CD14-positive monocyte (primary cell): ENCODE measurements at regions not wholly inside any gene's neighbourhood (a gene's known extent, or its start where the extent isn't known, plus 50 kb on each side); places are given as distances from the start of the nearest gene placed in this dataset.

Experiments
- DNase-seq, 3 donors: peaks; one replicate each; pipeline ENCODE4 v3.0.0-alpha.2; 2011 to 2022
- H2AFZ ChIP-seq: 2 replicates; pipeline ENCODE4 v1.6.0; 2012; ENCODE audit warnings: mild to moderate bottlenecking, low read depth, low read length, inconsistent platforms; ENCODE audit not compliant: insufficient read depth, poor library complexity, severe bottlenecking
- H3K27ac ChIP-seq, 2 donors: 1 replicate in 1 of 2; 2 replicates in 1 of 2; pipeline ENCODE4 v1.5.1; 2012 to 2013; ENCODE audit warnings: low read length in 2 of 2, control low read depth in 1 of 2, inconsistent platforms in 1 of 2, low read depth in 1 of 2, mild to moderate bottlenecking in 1 of 2
- H3K27me3 ChIP-seq, 2 donors: one replicate each; pipeline versions ENCODE4 v1.6.0 to v1.6.1; 2011 to 2013; ENCODE audit warnings: low read length in 2 of 2; ENCODE audit not compliant: control insufficient read depth in 2 of 2, insufficient read depth in 2 of 2
- H3K36me3 ChIP-seq, 2 donors: replicated peaks in 1 of 2; 1 replicate in 1 of 2; 2 replicates in 1 of 2; pipeline versions ENCODE4 v1.5.1 to v1.6.1; 2012 to 2013; ENCODE audit warnings: low read length in 2 of 2, control low read depth in 1 of 2, inconsistent platforms in 1 of 2, mild to moderate bottlenecking in 1 of 2; ENCODE audit not compliant: insufficient read depth in 2 of 2, control insufficient read depth in 1 of 2
- H3K4me1 ChIP-seq, 2 donors: 1 replicate in 1 of 2; 2 replicates in 1 of 2; pipeline versions ENCODE4 v1.5.1 to v1.6.1; 2012 to 2013; ENCODE audit warnings: low read length in 2 of 2, control low read depth in 1 of 2, inconsistent platforms in 1 of 2, mild to moderate bottlenecking in 1 of 2, moderate library complexity in 1 of 2; ENCODE audit not compliant: insufficient read depth in 2 of 2, control insufficient read depth in 1 of 2
- H3K4me2 ChIP-seq: replicated peaks from 2 replicates; pipeline ENCODE3; 2012; ENCODE audit warnings: low read length, moderate library complexity, mild to moderate bottlenecking; ENCODE audit not compliant: poor library complexity, severe bottlenecking; ENCODE audit errors: extremely low read depth
- H3K4me3 ChIP-seq, 3 experiments: fragments of 200-600 bp in 1 of 3; sonication (generic) in 1 of 3; replicated peaks in 1 of 3; 1 replicate in 2 of 3; 2 replicates in 1 of 3; pipeline ENCODE4 v1.5.1; 2011 to 2013; ENCODE audit warnings: low read length in 3 of 3, mild to moderate bottlenecking in 3 of 3, control low read depth in 2 of 3, low read depth in 2 of 3, inconsistent platforms in 1 of 3, moderate library complexity in 1 of 3
- H3K79me2 ChIP-seq: 2 replicates; pipeline ENCODE4 v1.6.0; 2012; ENCODE audit warnings: mild to moderate bottlenecking, control low read depth, inconsistent platforms, low read length, moderate library complexity; ENCODE audit not compliant: insufficient read depth
- H3K9ac ChIP-seq: 2 replicates; pipeline ENCODE4 v1.6.0; 2017; ENCODE audit warnings: low read length, mild to moderate bottlenecking; ENCODE audit not compliant: insufficient read depth, poor library complexity, severe bottlenecking
- H3K9me3 ChIP-seq, 2 donors: replicated peaks in 1 of 2; 1 replicate in 1 of 2; 2 replicates in 1 of 2; pipeline versions ENCODE4 v1.5.1 to v1.6.1; 2012 to 2013; ENCODE audit warnings: low read length in 2 of 2, control low read depth in 1 of 2; ENCODE audit not compliant: control insufficient read depth in 1 of 2, insufficient read depth in 1 of 2
- H4K20me1 ChIP-seq: 2 replicates; pipeline ENCODE4 v1.6.0; 2012; ENCODE audit warnings: mild to moderate bottlenecking, low read length, control low read depth, moderate library complexity; ENCODE audit not compliant: insufficient read depth
- H3K27ac Mint-ChIP-seq, 7 donors: one replicate each; pipeline ENCODE4 v1.8.0; 2020; ENCODE audit warnings: mild to moderate bottlenecking in 7 of 7, mixed read lengths in 7 of 7, moderate library complexity in 6 of 7, inconsistent platforms in 2 of 7
- H3K27me3 Mint-ChIP-seq, 3 donors: one replicate each; pipeline ENCODE4 v1.8.0; 2021 to 2022; ENCODE audit warnings: low read depth in 3 of 3, mild to moderate bottlenecking in 3 of 3, mixed read lengths in 3 of 3, moderate library complexity in 3 of 3, inconsistent platforms in 1 of 3
- H3K36me3 Mint-ChIP-seq, 2 donors: one replicate each; pipeline ENCODE4 v1.8.0; 2020; ENCODE audit warnings: mixed read lengths in 2 of 2, inconsistent platforms in 1 of 2, mild to moderate bottlenecking in 1 of 2
- H3K4me1 Mint-ChIP-seq: one replicate; pipeline ENCODE4 v1.8.0; 2020; ENCODE audit warnings: mild to moderate bottlenecking, mixed read lengths
- H3K4me3 Mint-ChIP-seq, 2 donors: one replicate each; pipeline ENCODE4 v1.8.0; 2020; ENCODE audit warnings: mild to moderate bottlenecking in 2 of 2, mixed read lengths in 2 of 2, moderate library complexity in 1 of 2
- H3K9me3 Mint-ChIP-seq, 7 donors: one replicate each; pipeline ENCODE4 v1.8.0; 2020 to 2022; ENCODE audit warnings: mixed read lengths in 7 of 7, mild to moderate bottlenecking in 6 of 7, moderate library complexity in 6 of 7, inconsistent platforms in 2 of 7
- WGBS: methylation state at CpG from one replicate; pipeline ENCODE4 v1.1.5; 2013; ENCODE audit warnings: missing lambda C conversion rate; ENCODE audit not compliant: insufficient coverage; 5-methylcytosine and 5-hydroxymethylcytosine counted together
- intact Hi-C, 2 donors: fragments of 100-400 bp; cut with micrococcal nuclease; formaldehyde crosslinking; loops; one replicate each; pipeline versions ENCODE4 v1.15.0 to v1.15.1; 2023
- TF ChIP-seq, protein P1 (sequence below): fragments of 200-600 bp; IDR thresholded peaks from one replicate; pipeline ENCODE4 v1.8.0; 2022; ENCODE audit warnings: antibody characterized with exemption, mild to moderate bottlenecking

DNA sequence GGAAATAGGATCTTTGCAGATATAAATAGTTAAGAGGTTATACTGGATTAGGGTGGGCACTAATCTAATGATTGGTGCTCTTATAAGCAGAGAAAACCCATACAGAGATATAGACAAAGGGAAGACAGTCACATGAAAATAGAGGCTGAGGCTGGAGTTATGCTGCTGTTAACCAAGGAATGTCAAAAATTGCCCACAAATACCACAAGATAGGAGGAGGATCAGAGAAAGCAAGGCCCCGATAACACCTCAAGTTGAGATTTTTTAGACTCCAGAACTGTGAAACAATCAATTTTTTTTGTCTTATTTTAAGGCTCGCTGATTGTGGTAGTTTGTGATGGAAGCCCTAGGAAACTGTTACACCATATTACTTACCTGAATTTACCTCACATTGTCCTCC is 513.2 kb downstream of the COL11A1 start:
- Mint-ChIP-seq H3K9me3 (peaks cover 0 to 7% (median 0%) of the 10 kb centered on the region in 7 donors), H3K4me1 (no peaks in the 10 kb centered on the region), H3K27ac (no peak overlapping the region), H3K4me3 (no peak overlapping the region), H3K27me3 (no peaks in the 10 kb centered on the region), H3K36me3 (no peaks in the 10 kb centered on the region)
- Histone ChIP-seq H3K79me2 (no peaks in the 10 kb centered on the region), H4K20me1 (no peaks in the 10 kb centered on the region), H3K36me3 (no peaks in the 10 kb centered on the region), H3K27me3 (no peaks in the 10 kb centered on the region), H3K4me2 (no peak overlapping the region), H3K4me3 (no peak overlapping the region), H2AFZ (no peak overlapping the region), H3K9me3 (no peaks in the 10 kb centered on the region), H3K27ac (no peak overlapping the region), H3K4me1 (no peaks in the 10 kb centered on the region), H3K9ac (no peak overlapping the region)
- TF ChIP-seq, protein P1, sequence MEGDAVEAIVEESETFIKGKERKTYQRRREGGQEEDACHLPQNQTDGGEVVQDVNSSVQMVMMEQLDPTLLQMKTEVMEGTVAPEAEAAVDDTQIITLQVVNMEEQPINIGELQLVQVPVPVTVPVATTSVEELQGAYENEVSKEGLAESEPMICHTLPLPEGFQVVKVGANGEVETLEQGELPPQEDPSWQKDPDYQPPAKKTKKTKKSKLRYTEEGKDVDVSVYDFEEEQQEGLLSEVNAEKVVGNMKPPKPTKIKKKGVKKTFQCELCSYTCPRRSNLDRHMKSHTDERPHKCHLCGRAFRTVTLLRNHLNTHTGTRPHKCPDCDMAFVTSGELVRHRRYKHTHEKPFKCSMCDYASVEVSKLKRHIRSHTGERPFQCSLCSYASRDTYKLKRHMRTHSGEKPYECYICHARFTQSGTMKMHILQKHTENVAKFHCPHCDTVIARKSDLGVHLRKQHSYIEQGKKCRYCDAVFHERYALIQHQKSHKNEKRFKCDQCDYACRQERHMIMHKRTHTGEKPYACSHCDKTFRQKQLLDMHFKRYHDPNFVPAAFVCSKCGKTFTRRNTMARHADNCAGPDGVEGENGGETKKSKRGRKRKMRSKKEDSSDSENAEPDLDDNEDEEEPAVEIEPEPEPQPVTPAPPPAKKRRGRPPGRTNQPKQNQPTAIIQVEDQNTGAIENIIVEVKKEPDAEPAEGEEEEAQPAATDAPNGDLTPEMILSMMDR, result no peak
- no peak for DNase-seq
- intact Hi-C loops, result no loop called here
- no CpG with 5 or more reads among the region's 2 CpGs for WGBS

- no peaks in the 10 kb centered on the region for H3K79me2 ChIP-seq
- TF ChIP-seq, protein P1, result no peak
- no peaks in the 10 kb centered on the region for H3K9me3 ChIP-seq
- no peaks in the 10 kb centered on the region for H3K4me1 ChIP-seq
- H3K36me3 Mint-ChIP-seq, result no peaks in the 10 kb centered on the region
- peaks cover 0 to 8% (median 0%) of the 10 kb centered on the region in 7 donors for H3K9me3 Mint-ChIP-seq
- H3K27me3 ChIP-seq, result no peaks in the 10 kb centered on the region
- H3K27ac Mint-ChIP-seq, result no peak overlapping the region
- no peak overlapping the region for H3K4me3 Mint-ChIP-seq
- H2AFZ ChIP-seq, result no peak overlapping the region
- no peaks in the 10 kb centered on the region for H4K20me1 ChIP-seq
- no peaks in the 10 kb centered on the region for H3K27me3 Mint-ChIP-seq
- no peak overlapping the region for H3K27ac ChIP-seq
- no peak overlapping the region for H3K4me3 ChIP-seq
- H3K9ac ChIP-seq, result no peak overlapping the region
- H3K4me2 ChIP-seq, result no peak overlapping the region
- no peaks in the 10 kb centered on the region for H3K4me1 Mint-ChIP-seq
- DNase-seq, result no peak
- no peaks in the 10 kb centered on the region for H3K36me3 ChIP-seq
- intact Hi-C loops, result no loop called here
Observed at GRCh38 chr1:102593276-102593675, 515.0 kb downstream of the COL11A1 start.
